ENCODE measurements at regions not wholly inside any gene's neighbourhood (a gene's known extent, or its start where the extent isn't known, plus 50 kb on each side); places are given as distances from the start of the nearest gene placed in this dataset.

DNA sequence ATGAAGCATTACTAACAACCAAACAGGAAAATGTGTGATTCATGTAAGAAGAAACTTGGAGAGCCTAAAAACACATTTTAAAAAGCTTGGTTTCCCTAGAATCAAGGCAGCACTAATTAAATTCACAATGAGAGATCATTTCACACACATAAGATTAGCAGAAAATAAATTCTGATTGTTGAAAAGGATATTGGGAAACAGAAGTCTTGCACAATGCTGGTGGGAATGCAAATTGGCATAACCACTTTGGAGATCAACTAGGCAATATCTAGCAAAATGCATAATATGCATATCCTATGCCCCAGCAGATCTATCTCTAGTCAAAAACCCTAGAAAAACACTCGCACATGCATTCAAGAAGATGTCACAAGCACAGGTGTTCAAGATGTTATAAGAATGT is 75.3 kb upstream of the SIX3 start:
- H3K27ac ChIP-seq (ENCODE audit: extremely low read length, insufficient read depth, low read length), result no peak overlapping the region
- FAIRE-seq (no peak), ATAC-seq (no peak), DNase-seq (ENCODE audit: low spot score) (no peak)
- ChIA-PET CTCF (ENCODE audit: low intra/inter-chr PET ratio, low total read pairs) (no interaction called here), POLR2A (no interaction called here)
- H3K9ac ChIP-seq (ENCODE audit: insufficient read depth, low read depth, low read length), result no peak overlapping the region
- H3K9me3 ChIP-seq (ENCODE audit: low read length), result no peaks in the 10 kb centered on the region
- no peaks in the 10 kb centered on the region for H3K36me3 ChIP-seq (replicated peaks in 1 of 2; ENCODE audit: control insufficient read depth in 1 of 2, insufficient read depth in 2 of 2, low read length in 2 of 2)
- 3% methylated on average over 1 of the region's 1 CpG for WGBS (ENCODE audit: low lambda C conversion rate)
- BruUV-seq (replicated peaks), result no TSS peak
- H3K4me3 ChIP-seq (replicated peaks in 1 of 3; ENCODE audit: insufficient read depth in 1 of 3, low read depth in 2 of 3, low read length in 3 of 3), result no peak overlapping the region
- H3K79me2 ChIP-seq (ENCODE audit: insufficient read depth, low read length), result no peaks in the 10 kb centered on the region
- no peak for TF ChIP-seq SNAPC2 (CRISPR knock-in tag; IDR thresholded peaks at IDR 0.05)
- peak; percentile 46; the same call in 1 of the 2 replicates for TF ChIP-seq CEBPB (IDR thresholded peaks at IDR 0.05; ENCODE audit: borderline replicate concordance, low read depth, low read length)
- intact Hi-C loops (cut with micrococcal nuclease; ENCODE audit: unreplicated experiment), result no loop called here
- no peaks in the 10 kb centered on the region for H3K4me1 ChIP-seq (ENCODE audit: insufficient read depth, low read length)
- no peak overlapping the region for H2AFZ ChIP-seq (ENCODE audit: low read length)
- H3K27me3 ChIP-seq (ENCODE audit: control insufficient read depth in 1 of 2, insufficient read depth in 2 of 2, low read length in 2 of 2), result peaks cover 2 to 21% of the 10 kb centered on the region in 2 experiments; a peak in 3 of 5 replicates
- H4K20me1 ChIP-seq (ENCODE audit: insufficient read depth, low read length), result no peaks in the 10 kb centered on the region
- no peak overlapping the region for H3K4me2 ChIP-seq (ENCODE audit: low read depth, low read length)
- in situ Hi-C loops (cut with HindIII; ENCODE audit: extremely low pct_ligation_motif_present, low pct_unique_long_range_greater_than_20kb), result no loop called here

DNA sequence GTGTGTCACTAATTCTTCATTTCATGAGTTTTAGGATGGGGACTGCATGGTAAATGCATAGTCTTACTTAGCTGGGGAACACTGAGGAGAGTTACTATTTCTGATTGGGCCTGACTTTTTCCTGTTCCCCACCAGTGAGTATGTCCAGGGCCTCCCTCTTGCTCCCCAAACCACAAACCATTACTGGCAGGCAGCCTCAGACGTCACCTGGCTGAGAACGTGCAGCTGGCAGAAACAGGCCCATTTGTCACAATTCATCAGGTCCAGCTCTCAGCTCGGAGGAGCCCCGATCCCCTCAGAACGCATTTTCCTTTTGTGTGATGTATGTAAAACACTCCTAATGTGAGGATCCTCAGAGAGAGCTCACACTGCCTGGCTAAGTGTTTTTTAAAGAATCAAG is 71.7 kb upstream of the SIX3 start:
- FAIRE-seq (no peak), DNase-seq (ENCODE audit: low spot score) (no peak), ATAC-seq (no peak)
- TF ChIP-seq, protein P1, sequence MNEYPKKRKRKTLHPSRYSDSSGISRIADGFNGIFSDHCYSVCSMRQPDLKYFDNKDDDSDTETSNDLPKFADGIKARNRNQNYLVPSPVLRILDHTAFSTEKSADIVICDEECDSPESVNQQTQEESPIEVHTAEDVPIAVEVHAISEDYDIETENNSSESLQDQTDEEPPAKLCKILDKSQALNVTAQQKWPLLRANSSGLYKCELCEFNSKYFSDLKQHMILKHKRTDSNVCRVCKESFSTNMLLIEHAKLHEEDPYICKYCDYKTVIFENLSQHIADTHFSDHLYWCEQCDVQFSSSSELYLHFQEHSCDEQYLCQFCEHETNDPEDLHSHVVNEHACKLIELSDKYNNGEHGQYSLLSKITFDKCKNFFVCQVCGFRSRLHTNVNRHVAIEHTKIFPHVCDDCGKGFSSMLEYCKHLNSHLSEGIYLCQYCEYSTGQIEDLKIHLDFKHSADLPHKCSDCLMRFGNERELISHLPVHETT (CRISPR knock-in tag; conservative IDR thresholded peaks at IDR 0.05), result no peak
- TF ChIP-seq, protein P2, sequence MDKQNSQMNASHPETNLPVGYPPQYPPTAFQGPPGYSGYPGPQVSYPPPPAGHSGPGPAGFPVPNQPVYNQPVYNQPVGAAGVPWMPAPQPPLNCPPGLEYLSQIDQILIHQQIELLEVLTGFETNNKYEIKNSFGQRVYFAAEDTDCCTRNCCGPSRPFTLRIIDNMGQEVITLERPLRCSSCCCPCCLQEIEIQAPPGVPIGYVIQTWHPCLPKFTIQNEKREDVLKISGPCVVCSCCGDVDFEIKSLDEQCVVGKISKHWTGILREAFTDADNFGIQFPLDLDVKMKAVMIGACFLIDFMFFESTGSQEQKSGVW (CRISPR knock-in tag; IDR thresholded peaks at IDR 0.05; ENCODE audit: borderline replicate concordance), result no peak
- Histone ChIP-seq H3K9me3 (ENCODE audit: low read length) (peaks cover 6% of the 10 kb centered on the region; the same call in 1 of the 2 replicates), H3K36me3 (replicated peaks in 1 of 2; ENCODE audit: control insufficient read depth in 1 of 2, insufficient read depth in 2 of 2, low read length in 2 of 2) (no peaks in the 10 kb centered on the region), H3K79me2 (ENCODE audit: insufficient read depth, low read length) (no peaks in the 10 kb centered on the region), H3K27ac (ENCODE audit: extremely low read length, insufficient read depth, low read length) (no peak overlapping the region), H3K9ac (ENCODE audit: insufficient read depth, low read depth, low read length) (no peak overlapping the region), H3K4me1 (ENCODE audit: insufficient read depth, low read length) (no peaks in the 10 kb centered on the region), H4K20me1 (ENCODE audit: insufficient read depth, low read length) (no peaks in the 10 kb centered on the region), H3K4me2 (ENCODE audit: low read depth, low read length) (no peak overlapping the region), H3K4me3 (replicated peaks in 1 of 3; ENCODE audit: insufficient read depth in 1 of 3, low read depth in 2 of 3, low read length in 3 of 3) (no peak overlapping the region), H2AFZ (ENCODE audit: low read length) (no peak overlapping the region), H3K27me3 (ENCODE audit: control insufficient read depth in 1 of 2, insufficient read depth in 2 of 2, low read length in 2 of 2) (peaks cover 2 to 22% of the 10 kb centered on the region in 2 experiments; a peak in 4 of 5 replicates)
- in situ Hi-C loops (cut with HindIII; ENCODE audit: extremely low pct_ligation_motif_present, low pct_unique_long_range_greater_than_20kb) (no loop called here), intact Hi-C loops (cut with micrococcal nuclease; ENCODE audit: unreplicated experiment) (no loop called here)
- 9% methylated on average over 5 of the region's 5 CpGs for WGBS (ENCODE audit: low lambda C conversion rate)
- no TSS peak for BruUV-seq (replicated peaks)
- CTCF ChIA-PET (ENCODE audit: low intra/inter-chr PET ratio, low total read pairs), result no interaction called here
- POLR2A ChIA-PET, result no interaction called here
